ENCODE measurements at regions not wholly inside any gene's neighbourhood (a gene's known extent, or its start where the extent isn't known, plus 50 kb on each side); places are given as distances from the start of the nearest gene placed in this dataset.

GRCh38 chr1:116847190-116847589, 62.5 kb upstream of the PTGFRN start:
- TF ChIP-seq CTCF (IDR thresholded peaks at IDR 0.05; ENCODE audit: low read depth, low read length) (no peak), EZH2phosphoT487 (IDR thresholded peaks at IDR 0.05; ENCODE audit: low read depth) (no peak)

Data from OCI-LY3 (cell line).